ENCODE measurements at regions not wholly inside any gene's neighbourhood (a gene's known extent, or its start where the extent isn't known, plus 50 kb on each side); places are given as distances from the start of the nearest gene placed in this dataset.

DNA sequence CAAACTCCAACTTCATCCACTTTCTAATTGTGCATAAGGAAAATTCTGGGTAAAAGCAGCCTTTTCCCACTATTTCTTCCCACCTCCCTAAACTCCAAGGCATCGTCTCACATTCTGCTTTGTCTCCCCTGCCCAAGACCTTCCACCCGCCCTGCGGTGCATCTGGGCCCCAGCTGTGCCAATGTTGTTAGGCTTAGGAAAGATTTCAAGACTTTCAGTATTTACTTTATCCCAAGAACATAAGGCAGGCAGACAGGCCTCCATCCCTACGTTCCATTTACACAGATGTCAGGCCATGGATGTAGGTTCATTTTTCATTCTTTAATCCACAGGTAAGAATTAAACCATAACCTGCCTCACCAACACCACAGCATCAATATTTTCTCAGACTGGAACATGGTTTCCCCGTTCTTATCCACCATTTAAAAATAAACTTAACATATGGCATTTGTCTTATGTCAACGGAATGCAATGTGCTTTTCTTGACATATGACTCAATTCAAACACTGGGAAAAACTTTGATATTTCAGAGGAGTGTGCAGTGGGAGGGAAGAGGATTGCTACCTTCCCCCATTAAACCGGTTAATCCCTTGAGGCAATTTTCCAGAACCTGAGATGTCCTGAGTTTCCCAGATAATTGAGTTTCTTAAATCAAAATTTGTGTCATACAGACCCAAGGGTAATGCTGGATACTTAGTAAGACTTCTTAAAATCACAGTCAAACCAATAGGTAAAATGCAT is 238.0 kb upstream of the LRIG1 start:
- TF ChIP-seq ZBTB7A (IDR thresholded peaks at IDR 0.05; ENCODE audit: low read depth) = no peak
- no peak for TF ChIP-seq TAF1 (IDR thresholded peaks at IDR 0.05; ENCODE audit: low read depth)
- no peak for TF ChIP-seq TEAD4 (IDR thresholded peaks at IDR 0.05)
- no peak for TF ChIP-seq EGR1 (IDR thresholded peaks at IDR 0.05)
- TF ChIP-seq, protein P1, sequence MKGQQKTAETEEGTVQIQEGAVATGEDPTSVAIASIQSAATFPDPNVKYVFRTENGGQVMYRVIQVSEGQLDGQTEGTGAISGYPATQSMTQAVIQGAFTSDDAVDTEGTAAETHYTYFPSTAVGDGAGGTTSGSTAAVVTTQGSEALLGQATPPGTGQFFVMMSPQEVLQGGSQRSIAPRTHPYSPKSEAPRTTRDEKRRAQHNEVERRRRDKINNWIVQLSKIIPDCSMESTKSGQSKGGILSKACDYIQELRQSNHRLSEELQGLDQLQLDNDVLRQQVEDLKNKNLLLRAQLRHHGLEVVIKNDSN (IDR thresholded peaks at IDR 0.05) = no peak
- TF ChIP-seq CREB1 (IDR thresholded peaks at IDR 0.05; ENCODE audit: low read depth) = no peak
- no peak for TF ChIP-seq FOXM1 (IDR thresholded peaks at IDR 0.05; ENCODE audit: borderline replicate concordance, low read depth)
- TF ChIP-seq, protein P2, sequence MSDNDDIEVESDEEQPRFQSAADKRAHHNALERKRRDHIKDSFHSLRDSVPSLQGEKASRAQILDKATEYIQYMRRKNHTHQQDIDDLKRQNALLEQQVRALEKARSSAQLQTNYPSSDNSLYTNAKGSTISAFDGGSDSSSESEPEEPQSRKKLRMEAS (IDR thresholded peaks at IDR 0.05) = no peak
- TF ChIP-seq, protein P3, sequence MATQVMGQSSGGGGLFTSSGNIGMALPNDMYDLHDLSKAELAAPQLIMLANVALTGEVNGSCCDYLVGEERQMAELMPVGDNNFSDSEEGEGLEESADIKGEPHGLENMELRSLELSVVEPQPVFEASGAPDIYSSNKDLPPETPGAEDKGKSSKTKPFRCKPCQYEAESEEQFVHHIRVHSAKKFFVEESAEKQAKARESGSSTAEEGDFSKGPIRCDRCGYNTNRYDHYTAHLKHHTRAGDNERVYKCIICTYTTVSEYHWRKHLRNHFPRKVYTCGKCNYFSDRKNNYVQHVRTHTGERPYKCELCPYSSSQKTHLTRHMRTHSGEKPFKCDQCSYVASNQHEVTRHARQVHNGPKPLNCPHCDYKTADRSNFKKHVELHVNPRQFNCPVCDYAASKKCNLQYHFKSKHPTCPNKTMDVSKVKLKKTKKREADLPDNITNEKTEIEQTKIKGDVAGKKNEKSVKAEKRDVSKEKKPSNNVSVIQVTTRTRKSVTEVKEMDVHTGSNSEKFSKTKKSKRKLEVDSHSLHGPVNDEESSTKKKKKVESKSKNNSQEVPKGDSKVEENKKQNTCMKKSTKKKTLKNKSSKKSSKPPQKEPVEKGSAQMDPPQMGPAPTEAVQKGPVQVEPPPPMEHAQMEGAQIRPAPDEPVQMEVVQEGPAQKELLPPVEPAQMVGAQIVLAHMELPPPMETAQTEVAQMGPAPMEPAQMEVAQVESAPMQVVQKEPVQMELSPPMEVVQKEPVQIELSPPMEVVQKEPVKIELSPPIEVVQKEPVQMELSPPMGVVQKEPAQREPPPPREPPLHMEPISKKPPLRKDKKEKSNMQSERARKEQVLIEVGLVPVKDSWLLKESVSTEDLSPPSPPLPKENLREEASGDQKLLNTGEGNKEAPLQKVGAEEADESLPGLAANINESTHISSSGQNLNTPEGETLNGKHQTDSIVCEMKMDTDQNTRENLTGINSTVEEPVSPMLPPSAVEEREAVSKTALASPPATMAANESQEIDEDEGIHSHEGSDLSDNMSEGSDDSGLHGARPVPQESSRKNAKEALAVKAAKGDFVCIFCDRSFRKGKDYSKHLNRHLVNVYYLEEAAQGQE (IDR thresholded peaks at IDR 0.05; ENCODE audit: low read depth) = no peak
- no peak for TF ChIP-seq CEBPB (IDR thresholded peaks at IDR 0.05)
- no peak for TF ChIP-seq RAD21 (IDR thresholded peaks at IDR 0.05; ENCODE audit: low read depth)
- no peak for TF ChIP-seq EP300 (IDR thresholded peaks at IDR 0.05; ENCODE audit: borderline replicate concordance)
- TF ChIP-seq TCF12 (IDR thresholded peaks at IDR 0.05; ENCODE audit: low read depth) = no peak
- TF ChIP-seq YY1 (IDR thresholded peaks at IDR 0.05; ENCODE audit: low read depth) = no peak
- TF ChIP-seq NFIC (IDR thresholded peaks at IDR 0.05) = no peak

DNA sequence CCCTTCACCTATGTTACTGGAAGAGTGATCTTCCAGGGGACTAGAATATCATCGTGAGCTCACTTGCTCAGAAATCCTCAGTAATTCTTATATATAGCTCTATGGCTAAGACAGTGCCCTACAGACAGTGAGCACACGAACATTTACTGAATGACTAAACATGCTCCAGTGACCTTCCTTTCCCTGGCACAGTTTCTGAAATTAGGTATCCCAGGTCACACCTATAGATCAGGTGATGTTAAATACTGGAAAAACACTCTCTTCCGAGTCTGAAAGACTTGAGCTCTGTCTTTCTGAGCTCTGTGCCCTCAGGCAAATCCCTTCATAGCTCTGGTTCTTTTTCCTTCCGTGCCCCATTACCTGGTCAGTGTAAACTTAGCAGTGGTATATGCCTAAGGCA is 239.4 kb upstream of the LRIG1 start:
- TF ChIP-seq FOXM1 (IDR thresholded peaks at IDR 0.05; ENCODE audit: borderline replicate concordance, low read depth) (no peak), CEBPB (IDR thresholded peaks at IDR 0.05) (no peak)
- TF ChIP-seq, protein P3 (IDR thresholded peaks at IDR 0.05; ENCODE audit: low read depth) = no peak

DNA sequence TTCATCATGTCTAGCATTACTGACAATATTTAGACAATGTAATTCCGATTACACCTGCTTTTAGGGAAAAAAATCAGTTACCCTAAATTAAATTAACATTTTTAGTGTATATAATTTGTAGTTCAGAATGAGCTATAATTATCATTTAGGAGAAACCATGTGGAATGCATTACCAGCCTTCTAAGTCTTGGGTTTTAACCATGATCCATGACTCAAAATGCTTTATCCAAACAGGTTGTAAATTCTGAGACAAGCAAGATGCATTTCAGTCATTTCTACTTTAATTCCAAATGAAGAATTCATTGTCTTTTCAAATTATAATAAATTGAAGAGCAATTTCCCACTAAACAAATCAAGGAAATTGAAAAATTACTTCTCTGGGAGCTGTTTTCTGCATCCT is 243.7 kb upstream of the LRIG1 start:
- TF ChIP-seq EGR1 (IDR thresholded peaks at IDR 0.05) = no peak
- TF ChIP-seq, protein P3 (IDR thresholded peaks at IDR 0.05; ENCODE audit: low read depth) = no peak
- TF ChIP-seq, protein P2 (IDR thresholded peaks at IDR 0.05) = no peak
- no peak for TF ChIP-seq RAD21 (IDR thresholded peaks at IDR 0.05; ENCODE audit: low read depth)
- no peak for TF ChIP-seq TCF12 (IDR thresholded peaks at IDR 0.05; ENCODE audit: low read depth)
- TF ChIP-seq TEAD4 (IDR thresholded peaks at IDR 0.05) = no peak
- no peak for TF ChIP-seq FOXM1 (IDR thresholded peaks at IDR 0.05; ENCODE audit: borderline replicate concordance, low read depth)
- no peak for TF ChIP-seq EP300 (IDR thresholded peaks at IDR 0.05; ENCODE audit: borderline replicate concordance)
- TF ChIP-seq TAF1 (IDR thresholded peaks at IDR 0.05; ENCODE audit: low read depth) = no peak

DNA sequence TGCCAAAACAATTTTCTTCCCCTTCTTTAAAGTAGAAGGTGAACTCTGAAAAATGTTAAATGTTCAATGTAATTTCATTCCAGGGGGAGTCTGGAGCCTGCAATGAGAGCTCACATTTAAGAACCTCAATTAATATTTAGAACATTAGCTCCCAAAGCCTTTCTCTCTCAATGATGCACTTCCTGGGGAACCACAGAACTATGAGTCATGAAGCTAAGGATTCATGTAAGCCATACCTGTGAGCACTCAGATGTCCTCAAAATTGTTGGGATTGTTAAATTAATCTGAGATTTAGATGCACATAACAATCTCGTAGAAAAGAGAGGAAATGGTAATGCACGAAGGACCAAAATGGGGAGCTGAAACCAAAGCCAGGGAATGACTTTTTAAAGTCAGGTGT is 244.2 kb upstream of the LRIG1 start:
- TF ChIP-seq EGR1 (IDR thresholded peaks at IDR 0.05) (no peak), NFIC (IDR thresholded peaks at IDR 0.05) (no peak)

DNA sequence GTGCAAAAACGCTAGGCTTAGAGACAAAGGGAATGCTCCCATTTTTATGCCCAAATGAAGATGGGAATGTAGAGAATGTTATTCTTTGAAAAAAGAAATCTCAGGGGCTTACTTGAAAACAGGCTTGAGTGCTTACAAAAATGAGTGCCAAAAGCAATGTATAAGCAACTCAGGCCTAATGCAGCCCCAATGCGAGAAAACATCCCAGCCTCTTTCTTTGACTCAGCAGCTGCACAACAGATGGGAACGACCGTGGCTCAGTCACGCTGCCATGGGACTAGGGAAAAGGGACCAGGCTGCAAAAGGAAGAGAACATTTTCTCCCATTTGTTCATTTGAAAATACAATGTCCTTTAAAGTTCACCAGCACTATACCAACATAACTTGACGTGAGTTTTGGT is 246.4 kb upstream of the LRIG1 start:
- TF ChIP-seq EP300 (IDR thresholded peaks at IDR 0.05; ENCODE audit: borderline replicate concordance) (no peak), YY1 (IDR thresholded peaks at IDR 0.05; ENCODE audit: low read depth) (no peak), TEAD4 (IDR thresholded peaks at IDR 0.05) (no peak), ZBTB7A (IDR thresholded peaks at IDR 0.05; ENCODE audit: low read depth) (no peak), EGR1 (IDR thresholded peaks at IDR 0.05) (no peak), RAD21 (IDR thresholded peaks at IDR 0.05; ENCODE audit: low read depth) (no peak), FOXM1 (IDR thresholded peaks at IDR 0.05; ENCODE audit: borderline replicate concordance, low read depth) (no peak), NFIC (IDR thresholded peaks at IDR 0.05) (no peak), CEBPB (IDR thresholded peaks at IDR 0.05) (no peak), TAF1 (IDR thresholded peaks at IDR 0.05; ENCODE audit: low read depth) (no peak), TCF12 (IDR thresholded peaks at IDR 0.05; ENCODE audit: low read depth) (no peak), CREB1 (IDR thresholded peaks at IDR 0.05; ENCODE audit: low read depth) (no peak)
- TF ChIP-seq, protein P2 (IDR thresholded peaks at IDR 0.05) = no peak
- TF ChIP-seq, protein P1 (IDR thresholded peaks at IDR 0.05) = no peak
- TF ChIP-seq, protein P3 (IDR thresholded peaks at IDR 0.05; ENCODE audit: low read depth) = no peak

All from Ishikawa (cell line).